Neural cell (in vitro differentiated cells): ENCODE measurements at regions not wholly inside any gene's neighbourhood (a gene's known extent, or its start where the extent isn't known, plus 50 kb on each side); places are given as distances from the start of the nearest gene placed in this dataset.

Experiments
- H2AFZ ChIP-seq: fragments of 200-600, 300-800 bp; sonication (generic), shearing (Covaris generic); 2 replicates; pipeline ENCODE4 v1.6.0; 2014; ENCODE audit warnings: low read depth, mild to moderate bottlenecking, antibody characterized with exemption, low read length, moderate library complexity
- H3F3A ChIP-seq: fragments of 200-600 bp; shearing (Covaris generic); 2 replicates; pipeline ENCODE4 v1.6.1; 2016; ENCODE audit warnings: mild to moderate bottlenecking, moderate library complexity, mixed read lengths, antibody characterized with exemption, low read length; ENCODE audit not compliant: insufficient read depth, poor library complexity, severe bottlenecking
- H3K27ac ChIP-seq: fragments of 200-600, 300-800 bp; sonication (generic), shearing (Covaris generic); 2 replicates; pipeline ENCODE4 v1.5.1; 2014; ENCODE audit warnings: mild to moderate bottlenecking, low read length, moderate library complexity
- H3K27me3 ChIP-seq: fragments of 300-800, 200-600 bp; sonication (generic), shearing (Covaris generic); 2 replicates; pipeline ENCODE4 v1.6.0; 2014; ENCODE audit warnings: mild to moderate bottlenecking, low read depth, low read length, moderate library complexity; ENCODE audit not compliant: insufficient read depth
- H3K36me3 ChIP-seq: fragments of 300-800, 200-600 bp; sonication (generic), shearing (Covaris generic); 2 replicates; pipeline ENCODE4 v1.5.1; 2014; ENCODE audit warnings: mild to moderate bottlenecking, antibody characterized with exemption, low read length, moderate library complexity; ENCODE audit not compliant: insufficient read depth
- H3K4me2 ChIP-seq: fragments of 300-800, 200-600 bp; sonication (generic), shearing (Covaris generic); 2 replicates; pipeline ENCODE4 v1.6.0; 2014; ENCODE audit warnings: mild to moderate bottlenecking, low read length
- H3K4me3 ChIP-seq: fragments of 300-800, 200-600 bp; sonication (generic), shearing (Covaris generic); 2 replicates; pipeline ENCODE4 v1.5.1; 2014; ENCODE audit warnings: mild to moderate bottlenecking, low read length, moderate library complexity
- H3K79me2 ChIP-seq: fragments of 200-600 bp; shearing (Covaris generic); replicated peaks from 2 replicates; pipeline ENCODE4 v1.6.0; 2014; ENCODE audit warnings: mild to moderate bottlenecking, low read length, moderate library complexity; ENCODE audit not compliant: insufficient read depth
- H3K9ac ChIP-seq: fragments of 300-800, 200-600 bp; sonication (generic), shearing (Covaris generic); 2 replicates; pipeline ENCODE4 v1.6.1; 2016; ENCODE audit warnings: mild to moderate bottlenecking, low read length, mixed read lengths
- H3K9me2 ChIP-seq: fragments of 200-600 bp; shearing (Covaris generic); 2 replicates; pipeline ENCODE4 v1.6.1; 2016; ENCODE audit warnings: mild to moderate bottlenecking, low read length, mixed read lengths; ENCODE audit not compliant: insufficient read depth
- H3K9me3 ChIP-seq: fragments of 200-600, 300-800 bp; sonication (generic), shearing (Covaris generic); 2 replicates; pipeline ENCODE4 v1.6.1; 2016; ENCODE audit warnings: mild to moderate bottlenecking, mixed run types, low read length, moderate library complexity, mixed read lengths
- H4K20me1 ChIP-seq: fragments of 200-600 bp; shearing (Covaris generic); 2 replicates; pipeline ENCODE4 v1.6.1; 2016; ENCODE audit warnings: mild to moderate bottlenecking, mixed run types; ENCODE audit not compliant: insufficient read depth
- EP300 ChIP-seq: fragments of 450-650 bp; conservative IDR thresholded peaks from 2 replicates; pipeline ENCODE4 v1.6.1; 2014; ENCODE audit warnings: antibody characterized with exemption, mild to moderate bottlenecking, moderate library complexity; ENCODE audit not compliant: poor library complexity, severe bottlenecking
- EZH2 ChIP-seq: fragments of 200-600, 300-800 bp; shearing (Covaris generic), sonication (generic); IDR thresholded peaks from 2 replicates; pipeline ENCODE4 v1.6.1; 2014; ENCODE audit warnings: antibody characterized with exemption, low read length, borderline replicate concordance, mild to moderate bottlenecking; ENCODE audit not compliant: insufficient read depth, poor library complexity, severe bottlenecking
- MXI1 ChIP-seq: fragments of 450-650 bp; conservative IDR thresholded peaks from 2 replicates; pipeline ENCODE4 v1.6.1; 2014; ENCODE audit warnings: antibody characterized with exemption, mild to moderate bottlenecking; ENCODE audit not compliant: poor library complexity, severe bottlenecking
- POLR2AphosphoS5 ChIP-seq: IDR thresholded peaks from 2 replicates; pipeline ENCODE4 v1.6.1; 2012
- RAD21 ChIP-seq: fragments of 450-650 bp; conservative IDR thresholded peaks from 2 replicates; pipeline ENCODE4 v1.6.1; 2014; ENCODE audit warnings: antibody characterized with exemption, mild to moderate bottlenecking, moderate library complexity
- SMC3 ChIP-seq: fragments of 450-650 bp; conservative IDR thresholded peaks from 2 replicates; pipeline ENCODE4 v1.6.1; 2014; ENCODE audit warnings: antibody characterized with exemption, mild to moderate bottlenecking, moderate library complexity; ENCODE audit not compliant: poor library complexity
- TAF1 ChIP-seq: IDR thresholded peaks from 2 replicates; pipeline ENCODE4 v1.6.1; 2012; ENCODE audit warnings: low read depth
- TF ChIP-seq, protein P1 (sequence below): IDR thresholded peaks from 2 replicates; pipeline ENCODE4 v1.6.1; 2012; ENCODE audit warnings: borderline replicate concordance
- TF ChIP-seq, protein P2 (sequence below): fragments of 450-650 bp; IDR thresholded peaks from 2 replicates; pipeline ENCODE4 v1.5.1; 2014; ENCODE audit warnings: antibody characterized with exemption, mild to moderate bottlenecking, moderate library complexity; ENCODE audit not compliant: poor library complexity, severe bottlenecking

DNA sequence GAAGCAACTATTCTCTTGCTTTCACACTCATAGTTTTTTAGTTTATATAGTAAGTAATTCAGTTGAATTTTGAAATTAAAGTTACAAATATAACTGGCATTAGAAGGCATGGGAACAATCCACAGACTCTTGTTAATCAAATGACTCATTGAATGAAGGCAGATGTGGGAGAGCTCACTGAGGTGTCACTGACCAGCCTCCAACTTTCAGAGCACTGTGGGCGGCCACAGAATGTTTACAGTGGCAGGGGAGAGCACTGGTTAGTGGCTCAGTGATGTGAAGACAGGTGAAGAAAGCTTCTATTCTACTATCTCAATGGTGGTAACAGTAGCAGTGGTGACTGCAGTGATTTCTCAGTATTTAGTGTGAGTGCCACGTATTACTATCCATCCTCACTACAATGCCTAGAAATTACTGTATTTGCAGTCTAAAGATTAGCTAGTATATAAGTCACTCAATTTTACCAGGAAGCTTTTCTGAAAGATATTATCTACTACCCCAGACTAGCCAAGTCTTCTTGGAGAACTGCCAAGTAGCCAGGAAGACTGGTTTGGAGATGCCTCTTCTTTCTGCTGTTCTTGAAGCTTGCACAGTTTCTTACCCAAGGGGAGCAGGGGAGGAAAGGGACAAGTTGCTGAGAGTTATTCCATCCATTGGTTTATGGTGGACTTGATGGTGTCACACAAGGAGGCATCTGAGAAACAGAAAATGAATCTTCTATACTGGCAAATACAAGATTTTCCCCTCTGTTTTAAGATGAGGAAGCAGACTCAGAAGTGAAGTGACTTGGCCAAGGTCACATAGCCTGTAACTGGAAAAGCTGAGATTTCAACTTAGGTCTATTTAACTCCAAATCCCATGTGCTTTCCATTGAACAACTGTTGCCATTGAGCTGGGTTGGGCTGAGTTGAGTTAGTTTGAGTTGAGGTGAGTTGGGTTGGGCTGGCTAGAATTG lies 231.2 kb downstream of the ANKRD60 start:
- Histone ChIP-seq H3K27ac (no peak overlapping the region), H3K79me2 (no peaks in the 10 kb centered on the region), H4K20me1 (no peaks in the 10 kb centered on the region), H3K9me3 (no peaks in the 10 kb centered on the region), H3K4me2 (no peak overlapping the region), H2AFZ (no peak overlapping the region), H3K36me3 (no peaks in the 10 kb centered on the region), H3K27me3 (no peaks in the 10 kb centered on the region), H3K9me2 (no peaks in the 10 kb centered on the region), H3F3A (no peaks in the 10 kb centered on the region), H3K4me3 (no peak overlapping the region), H3K9ac (no peak overlapping the region)
- TF ChIP-seq, protein P1, sequence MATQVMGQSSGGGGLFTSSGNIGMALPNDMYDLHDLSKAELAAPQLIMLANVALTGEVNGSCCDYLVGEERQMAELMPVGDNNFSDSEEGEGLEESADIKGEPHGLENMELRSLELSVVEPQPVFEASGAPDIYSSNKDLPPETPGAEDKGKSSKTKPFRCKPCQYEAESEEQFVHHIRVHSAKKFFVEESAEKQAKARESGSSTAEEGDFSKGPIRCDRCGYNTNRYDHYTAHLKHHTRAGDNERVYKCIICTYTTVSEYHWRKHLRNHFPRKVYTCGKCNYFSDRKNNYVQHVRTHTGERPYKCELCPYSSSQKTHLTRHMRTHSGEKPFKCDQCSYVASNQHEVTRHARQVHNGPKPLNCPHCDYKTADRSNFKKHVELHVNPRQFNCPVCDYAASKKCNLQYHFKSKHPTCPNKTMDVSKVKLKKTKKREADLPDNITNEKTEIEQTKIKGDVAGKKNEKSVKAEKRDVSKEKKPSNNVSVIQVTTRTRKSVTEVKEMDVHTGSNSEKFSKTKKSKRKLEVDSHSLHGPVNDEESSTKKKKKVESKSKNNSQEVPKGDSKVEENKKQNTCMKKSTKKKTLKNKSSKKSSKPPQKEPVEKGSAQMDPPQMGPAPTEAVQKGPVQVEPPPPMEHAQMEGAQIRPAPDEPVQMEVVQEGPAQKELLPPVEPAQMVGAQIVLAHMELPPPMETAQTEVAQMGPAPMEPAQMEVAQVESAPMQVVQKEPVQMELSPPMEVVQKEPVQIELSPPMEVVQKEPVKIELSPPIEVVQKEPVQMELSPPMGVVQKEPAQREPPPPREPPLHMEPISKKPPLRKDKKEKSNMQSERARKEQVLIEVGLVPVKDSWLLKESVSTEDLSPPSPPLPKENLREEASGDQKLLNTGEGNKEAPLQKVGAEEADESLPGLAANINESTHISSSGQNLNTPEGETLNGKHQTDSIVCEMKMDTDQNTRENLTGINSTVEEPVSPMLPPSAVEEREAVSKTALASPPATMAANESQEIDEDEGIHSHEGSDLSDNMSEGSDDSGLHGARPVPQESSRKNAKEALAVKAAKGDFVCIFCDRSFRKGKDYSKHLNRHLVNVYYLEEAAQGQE, result no peak
- TF ChIP-seq POLR2AphosphoS5 (no peak), TAF1 (no peak), EZH2 (no peak), RAD21 (no peak), MXI1 (no peak), EP300 (no peak), SMC3 (no peak)
- TF ChIP-seq, protein P2, sequence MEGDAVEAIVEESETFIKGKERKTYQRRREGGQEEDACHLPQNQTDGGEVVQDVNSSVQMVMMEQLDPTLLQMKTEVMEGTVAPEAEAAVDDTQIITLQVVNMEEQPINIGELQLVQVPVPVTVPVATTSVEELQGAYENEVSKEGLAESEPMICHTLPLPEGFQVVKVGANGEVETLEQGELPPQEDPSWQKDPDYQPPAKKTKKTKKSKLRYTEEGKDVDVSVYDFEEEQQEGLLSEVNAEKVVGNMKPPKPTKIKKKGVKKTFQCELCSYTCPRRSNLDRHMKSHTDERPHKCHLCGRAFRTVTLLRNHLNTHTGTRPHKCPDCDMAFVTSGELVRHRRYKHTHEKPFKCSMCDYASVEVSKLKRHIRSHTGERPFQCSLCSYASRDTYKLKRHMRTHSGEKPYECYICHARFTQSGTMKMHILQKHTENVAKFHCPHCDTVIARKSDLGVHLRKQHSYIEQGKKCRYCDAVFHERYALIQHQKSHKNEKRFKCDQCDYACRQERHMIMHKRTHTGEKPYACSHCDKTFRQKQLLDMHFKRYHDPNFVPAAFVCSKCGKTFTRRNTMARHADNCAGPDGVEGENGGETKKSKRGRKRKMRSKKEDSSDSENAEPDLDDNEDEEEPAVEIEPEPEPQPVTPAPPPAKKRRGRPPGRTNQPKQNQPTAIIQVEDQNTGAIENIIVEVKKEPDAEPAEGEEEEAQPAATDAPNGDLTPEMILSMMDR, result no peak

DNA sequence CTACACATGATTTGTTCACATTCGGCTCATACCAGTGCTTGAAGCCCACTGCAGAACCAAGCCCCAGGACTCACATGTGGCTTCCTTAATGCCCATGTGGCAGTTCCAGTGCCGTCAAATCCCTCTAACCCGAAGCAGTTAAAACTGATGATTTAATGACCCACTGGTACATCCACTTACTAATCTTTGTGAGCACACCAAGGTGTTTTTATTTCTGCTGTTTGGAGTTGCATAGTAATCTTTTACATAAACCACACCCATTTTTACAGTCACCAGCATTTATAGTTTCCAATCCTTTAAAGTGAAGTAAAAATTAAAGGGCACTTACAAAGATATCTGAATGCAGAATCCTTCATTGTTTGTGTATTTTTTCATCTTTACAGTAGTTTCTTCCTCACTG lies 232.0 kb downstream of the ANKRD60 start:
- no peaks in the 10 kb centered on the region for H4K20me1 ChIP-seq
- no peak overlapping the region for H3K4me3 ChIP-seq
- no peak overlapping the region for H3K4me2 ChIP-seq
- H3K79me2 ChIP-seq, result no peaks in the 10 kb centered on the region
- H3K9ac ChIP-seq, result no peak overlapping the region
- H3K9me3 ChIP-seq, result no peaks in the 10 kb centered on the region
- H3F3A ChIP-seq, result no peaks in the 10 kb centered on the region
- H3K27me3 ChIP-seq, result no peaks in the 10 kb centered on the region
- no peaks in the 10 kb centered on the region for H3K9me2 ChIP-seq
- no peak overlapping the region for H3K27ac ChIP-seq
- no peaks in the 10 kb centered on the region for H3K36me3 ChIP-seq
- H2AFZ ChIP-seq, result no peak overlapping the region
- TF ChIP-seq SMC3 (no peak), EP300 (no peak), TAF1 (no peak), MXI1 (no peak), EZH2 (no peak), POLR2AphosphoS5 (no peak)
- TF ChIP-seq, protein P1, result no peak
- TF ChIP-seq, protein P2, result no peak
